ENCODE measurements at regions not wholly inside any gene's neighbourhood (a gene's known extent, or its start where the extent isn't known, plus 50 kb on each side); places are given as distances from the start of the nearest gene placed in this dataset.

GRCh38 chr2:67596871-67597270 is 199.7 kb downstream of the ETAA1 start:
- Histone ChIP-seq H2AFZ (no peak overlapping the region), H4K20me1 (ENCODE audit: insufficient read depth, poor library complexity, severe bottlenecking) (no peaks in the 10 kb centered on the region)

DNA sequence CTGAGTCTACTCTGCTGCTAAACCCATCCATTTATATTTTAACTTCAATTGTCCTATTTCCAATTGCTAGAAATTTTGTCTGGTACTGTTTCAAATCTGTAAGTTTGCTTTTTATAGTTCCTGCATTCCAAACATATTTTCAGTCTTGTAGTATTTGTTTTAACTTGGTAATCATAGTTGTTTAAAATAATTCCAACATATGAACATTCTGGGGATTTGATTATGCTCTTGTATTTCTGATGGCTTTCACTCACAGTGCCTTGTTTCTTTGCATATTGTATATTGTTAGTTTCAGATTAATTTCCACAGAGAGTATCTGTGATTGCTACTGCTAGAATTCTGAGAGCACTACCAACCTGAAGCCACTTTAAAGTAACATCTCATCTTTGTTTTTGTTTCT is 202.4 kb downstream of the ETAA1 start:
- no peak overlapping the region for H3K4me3 ChIP-seq
- no peaks in the 10 kb centered on the region for H3K79me2 ChIP-seq
- H3K36me3 ChIP-seq (replicated peaks; ENCODE audit: insufficient read depth, low read depth) = no peaks in the 10 kb centered on the region
- no peak overlapping the region for H2AFZ ChIP-seq
- no peaks in the 10 kb centered on the region for H3K4me1 ChIP-seq (ENCODE audit: insufficient read depth)
- no peaks in the 10 kb centered on the region for H4K20me1 ChIP-seq (ENCODE audit: insufficient read depth, poor library complexity, severe bottlenecking)
- H3K9me2 ChIP-seq (replicated peaks; ENCODE audit: insufficient read depth) = no peaks in the 10 kb centered on the region
- DNase-seq (ENCODE audit: low spot score) = no peak
- H3K27me3 ChIP-seq = no peaks in the 10 kb centered on the region
- H3K27ac ChIP-seq = no peak overlapping the region
- H3K9me3 ChIP-seq (ENCODE audit: low read depth) = peaks cover 6% of the 10 kb centered on the region
- no peak overlapping the region for H3K4me2 ChIP-seq
- TF ChIP-seq EZH2phosphoT487 (IDR thresholded peaks at IDR 0.05; ENCODE audit: low read depth, severe bottlenecking, unreplicated experiment) (no peak), EZH2 (IDR thresholded peaks at IDR 0.05; ENCODE audit: borderline replicate concordance) (no peak), CTCF (IDR thresholded peaks at IDR 0.05; ENCODE audit: poor library complexity) (no peak)

More at GRCh38 chr2:67596871-67597270, 199.7 kb downstream of the ETAA1 start:
- H3K4me1 ChIP-seq (ENCODE audit: insufficient read depth) = no peaks in the 10 kb centered on the region
- H3K4me3 ChIP-seq = no peak overlapping the region
- H3K4me2 ChIP-seq = no peak overlapping the region
- H3K27me3 ChIP-seq = no peaks in the 10 kb centered on the region
- H3K79me2 ChIP-seq = no peaks in the 10 kb centered on the region
- TF ChIP-seq CTCF (IDR thresholded peaks at IDR 0.05; ENCODE audit: poor library complexity) (no peak), EZH2 (IDR thresholded peaks at IDR 0.05; ENCODE audit: borderline replicate concordance) (no peak), EZH2phosphoT487 (IDR thresholded peaks at IDR 0.05; ENCODE audit: low read depth, severe bottlenecking, unreplicated experiment) (no peak)
- H3K9me2 ChIP-seq (replicated peaks; ENCODE audit: insufficient read depth) = no peaks in the 10 kb centered on the region
- H3K9me3 ChIP-seq (ENCODE audit: low read depth) = peaks cover 6% of the 10 kb centered on the region
- no peak for DNase-seq (ENCODE audit: low spot score)
- H3K27ac ChIP-seq = no peak overlapping the region
- no peaks in the 10 kb centered on the region for H3K36me3 ChIP-seq (replicated peaks; ENCODE audit: insufficient read depth, low read depth)

DNA sequence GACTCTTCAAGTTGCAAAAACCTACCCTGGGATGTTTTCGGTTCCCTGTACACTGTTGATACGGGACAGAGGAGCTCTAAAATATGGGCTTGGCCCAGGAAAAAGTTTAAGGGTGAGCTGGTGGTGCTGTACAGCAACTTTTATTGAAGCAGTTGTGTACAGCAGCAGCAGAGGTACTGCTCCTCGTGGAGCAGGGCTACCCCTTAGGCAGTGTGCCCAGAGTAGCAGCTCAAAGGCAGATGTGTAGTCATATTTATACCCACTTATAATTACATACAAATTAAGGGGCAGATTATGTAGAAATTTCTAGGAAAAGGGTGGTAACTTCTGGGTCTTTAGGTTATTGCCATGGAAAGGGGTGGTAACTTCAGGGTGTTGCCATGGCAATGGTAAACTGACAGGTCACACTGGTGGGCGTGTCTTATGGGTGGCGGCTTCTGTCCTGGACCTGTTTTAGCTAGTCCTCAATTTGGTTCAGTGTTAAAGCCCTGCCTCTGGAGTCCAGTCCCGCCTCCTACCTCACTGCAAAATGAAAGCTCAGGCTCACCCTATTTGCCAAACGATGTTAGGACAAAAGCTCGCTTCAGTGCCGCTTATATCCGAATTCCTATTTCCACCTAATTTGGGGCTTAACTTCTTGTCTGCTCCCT is 203.2 kb downstream of the ETAA1 start:
- H3K4me1 ChIP-seq (ENCODE audit: insufficient read depth) = no peaks in the 10 kb centered on the region
- H3K4me2 ChIP-seq = no peak overlapping the region
- no peaks in the 10 kb centered on the region for H3K79me2 ChIP-seq
- no peaks in the 10 kb centered on the region for H3K36me3 ChIP-seq (replicated peaks; ENCODE audit: insufficient read depth, low read depth)
- H2AFZ ChIP-seq = no peak overlapping the region
- no peak for DNase-seq (ENCODE audit: low spot score)
- WGBS (ENCODE audit: low lambda C conversion rate, missing lambda C conversion rate) = 86% methylated on average over 10 of the region's 10 CpGs
- H3K4me3 ChIP-seq = no peak overlapping the region
- H4K20me1 ChIP-seq (ENCODE audit: insufficient read depth, poor library complexity, severe bottlenecking) = no peaks in the 10 kb centered on the region
- TF ChIP-seq EZH2phosphoT487 (IDR thresholded peaks at IDR 0.05; ENCODE audit: low read depth, severe bottlenecking, unreplicated experiment) (no peak), EZH2 (IDR thresholded peaks at IDR 0.05; ENCODE audit: borderline replicate concordance) (no peak), CTCF (IDR thresholded peaks at IDR 0.05; ENCODE audit: poor library complexity) (no peak)
- H3K27me3 ChIP-seq = no peaks in the 10 kb centered on the region
- H3K27ac ChIP-seq = no peak overlapping the region
- no peaks in the 10 kb centered on the region for H3K9me2 ChIP-seq (replicated peaks; ENCODE audit: insufficient read depth)
- peaks cover 6% of the 10 kb centered on the region for H3K9me3 ChIP-seq (ENCODE audit: low read depth)

- H3K27me3 ChIP-seq = no peaks in the 10 kb centered on the region
- H3K4me3 ChIP-seq = no peak overlapping the region
- no peak overlapping the region for H3K27ac ChIP-seq
- DNase-seq (ENCODE audit: low spot score) = no peak
- no peaks in the 10 kb centered on the region for H3K79me2 ChIP-seq
- no peaks in the 10 kb centered on the region for H4K20me1 ChIP-seq (ENCODE audit: insufficient read depth, poor library complexity, severe bottlenecking)
- no peaks in the 10 kb centered on the region for H3K9me2 ChIP-seq (replicated peaks; ENCODE audit: insufficient read depth)
- 52% methylated on average over 1 of the region's 1 CpG for WGBS (ENCODE audit: low lambda C conversion rate, missing lambda C conversion rate)
- H3K4me2 ChIP-seq = no peak overlapping the region
- TF ChIP-seq CTCF (IDR thresholded peaks at IDR 0.05; ENCODE audit: poor library complexity) (no peak), EZH2phosphoT487 (IDR thresholded peaks at IDR 0.05; ENCODE audit: low read depth, severe bottlenecking, unreplicated experiment) (no peak), EZH2 (IDR thresholded peaks at IDR 0.05; ENCODE audit: borderline replicate concordance) (no peak)
- no peaks in the 10 kb centered on the region for H3K36me3 ChIP-seq (replicated peaks; ENCODE audit: insufficient read depth, low read depth)
- peaks cover 6% of the 10 kb centered on the region for H3K9me3 ChIP-seq (ENCODE audit: low read depth)
- H2AFZ ChIP-seq = no peak overlapping the region
- no peaks in the 10 kb centered on the region for H3K4me1 ChIP-seq (ENCODE audit: insufficient read depth)
Observed at GRCh38 chr2:67600946-67601345, 203.8 kb downstream of the ETAA1 start.

Measured in hepatocyte (in vitro differentiated cells).